ENCODE measurements at regions not wholly inside any gene's neighbourhood (a gene's known extent, or its start where the extent isn't known, plus 50 kb on each side); places are given as distances from the start of the nearest gene placed in this dataset.

- no peaks in the 10 kb centered on the region for H3K79me2 ChIP-seq (replicated peaks; ENCODE audit: insufficient read depth, low read length)
- no peaks in the 10 kb centered on the region for H3K27me3 ChIP-seq (ENCODE audit: insufficient read depth, low read depth, low read length)
- H4K20me1 ChIP-seq (ENCODE audit: insufficient read depth): no peaks in the 10 kb centered on the region
Measured at GRCh38 chr7:123282181-123282580, 82.4 kb upstream of the SLC13A1 start.

GRCh38 chr7:123279949-123280348 lies 80.2 kb upstream of the SLC13A1 start:
- TF ChIP-seq TAF1 (IDR thresholded peaks at IDR 0.05; ENCODE audit: low read depth): no peak
- no peak for TF ChIP-seq EP300 (conservative IDR thresholded peaks at IDR 0.05; ENCODE audit: poor library complexity, severe bottlenecking)
- no peak for TF ChIP-seq SMC3 (conservative IDR thresholded peaks at IDR 0.05; ENCODE audit: poor library complexity)
- no peak for TF ChIP-seq EZH2 (IDR thresholded peaks at IDR 0.05; ENCODE audit: borderline replicate concordance, insufficient read depth, low read length, poor library complexity, severe bottlenecking)
- TF ChIP-seq CTCF (IDR thresholded peaks at IDR 0.05; ENCODE audit: poor library complexity, severe bottlenecking): no peak
- TF ChIP-seq POLR2AphosphoS5 (IDR thresholded peaks at IDR 0.05): no peak
- no peak for TF ChIP-seq MXI1 (conservative IDR thresholded peaks at IDR 0.05; ENCODE audit: poor library complexity, severe bottlenecking)
- TF ChIP-seq REST (IDR thresholded peaks at IDR 0.05; ENCODE audit: borderline replicate concordance): no peak
- TF ChIP-seq RAD21 (conservative IDR thresholded peaks at IDR 0.05): no peak
- H3K9me3 ChIP-seq (ENCODE audit: low read length): no peaks in the 10 kb centered on the region
- no peak overlapping the region for H3K4me3 ChIP-seq (ENCODE audit: low read length)
- no peaks in the 10 kb centered on the region for H3K27me3 ChIP-seq (ENCODE audit: insufficient read depth, low read depth, low read length)
- no peaks in the 10 kb centered on the region for H3K9me2 ChIP-seq (ENCODE audit: insufficient read depth, low read length)
- no peaks in the 10 kb centered on the region for H3K79me2 ChIP-seq (replicated peaks; ENCODE audit: insufficient read depth, low read length)
- no peak overlapping the region for H3K4me2 ChIP-seq (ENCODE audit: low read length)
- no peaks in the 10 kb centered on the region for H3F3A ChIP-seq (ENCODE audit: insufficient read depth, low read length, poor library complexity, severe bottlenecking)
- H2AFZ ChIP-seq (ENCODE audit: low read depth, low read length): no peak overlapping the region
- no peaks in the 10 kb centered on the region for H4K20me1 ChIP-seq (ENCODE audit: insufficient read depth)
- no peak overlapping the region for H3K27ac ChIP-seq (ENCODE audit: low read length)
- H3K9ac ChIP-seq (ENCODE audit: low read length): no peak overlapping the region
- no peaks in the 10 kb centered on the region for H3K36me3 ChIP-seq (ENCODE audit: insufficient read depth, low read length)

More at GRCh38 chr7:123282181-123282580, 82.4 kb upstream of the SLC13A1 start:
- no peak overlapping the region for H3K4me3 ChIP-seq (ENCODE audit: low read length)
- H3K27ac ChIP-seq (ENCODE audit: low read length): no peak overlapping the region
- no peaks in the 10 kb centered on the region for H3F3A ChIP-seq (ENCODE audit: insufficient read depth, low read length, poor library complexity, severe bottlenecking)
- H3K36me3 ChIP-seq (ENCODE audit: insufficient read depth, low read length): no peaks in the 10 kb centered on the region
- no peaks in the 10 kb centered on the region for H3K9me2 ChIP-seq (ENCODE audit: insufficient read depth, low read length)
- TF ChIP-seq EZH2 (IDR thresholded peaks at IDR 0.05; ENCODE audit: borderline replicate concordance, insufficient read depth, low read length, poor library complexity, severe bottlenecking) (no peak), EP300 (conservative IDR thresholded peaks at IDR 0.05; ENCODE audit: poor library complexity, severe bottlenecking) (no peak), TAF1 (IDR thresholded peaks at IDR 0.05; ENCODE audit: low read depth) (no peak), MXI1 (conservative IDR thresholded peaks at IDR 0.05; ENCODE audit: poor library complexity, severe bottlenecking) (no peak)
- H3K4me2 ChIP-seq (ENCODE audit: low read length): no peak overlapping the region
- no peak overlapping the region for H3K9ac ChIP-seq (ENCODE audit: low read length)
- no peak overlapping the region for H2AFZ ChIP-seq (ENCODE audit: low read depth, low read length)
- no peaks in the 10 kb centered on the region for H3K9me3 ChIP-seq (ENCODE audit: low read length)

Data from neural cell (in vitro differentiated cells).